Brain pericyte (primary cell): ENCODE measurements at regions not wholly inside any gene's neighbourhood (a gene's known extent, or its start where the extent isn't known, plus 50 kb on each side); places are given as distances from the start of the nearest gene placed in this dataset.
"Not testable (repeated sequence)": the region's sequence is repeated elsewhere in the genome, so short reads cannot be mapped to it uniquely, and the experiment has no call there.

ENCODE experiments used
- DNase-seq: peaks from one replicate; pipeline ENCODE4 v3.0.0-alpha.2; 2012; ENCODE audit warnings: low read depth, low spot score

DNA sequence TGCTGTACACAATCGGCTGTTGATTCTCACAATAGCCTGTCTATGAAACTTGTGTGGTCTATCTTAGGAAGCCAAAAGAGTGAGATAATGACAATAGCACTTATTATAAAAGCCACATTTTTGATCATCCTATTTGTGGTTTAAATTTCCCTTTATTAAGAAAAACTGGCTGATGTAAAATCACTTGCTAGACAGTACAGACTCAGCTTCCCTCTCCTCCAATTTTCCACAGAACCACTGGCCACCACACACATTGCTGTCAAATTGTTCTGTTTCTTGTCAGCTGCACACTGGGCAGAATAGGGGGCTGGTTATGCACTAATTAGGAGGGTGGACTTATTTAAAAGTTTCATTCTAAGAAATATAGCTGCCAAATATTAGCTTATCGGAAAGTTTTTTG lies 425.9 kb downstream of the EPHA3 start:
- DNase-seq: no peak

GRCh38 chr3:89554587-89554986 lies 447.2 kb downstream of the EPHA3 start:
- DNase-seq: not testable (repeated sequence)

DNA sequence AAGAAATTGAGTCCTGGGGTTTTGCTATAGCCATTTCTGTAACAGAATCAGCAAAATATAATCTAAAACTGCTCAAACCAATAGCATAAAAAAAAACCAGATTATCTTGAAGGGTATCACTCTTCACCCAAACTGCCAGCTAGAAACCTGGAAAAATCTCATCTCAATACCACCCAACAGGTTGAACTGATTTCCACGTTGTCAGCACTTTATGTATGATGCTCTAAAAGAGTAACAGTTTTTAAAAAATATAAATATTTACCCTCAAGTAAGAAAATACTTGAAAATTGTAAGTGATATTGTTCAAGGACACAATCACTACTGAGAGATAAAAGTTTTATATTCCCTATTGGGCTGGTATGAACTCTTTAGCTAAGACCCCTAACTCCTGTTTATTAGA lies 451.3 kb downstream of the EPHA3 start:
- DNase-seq: no peak

DNA sequence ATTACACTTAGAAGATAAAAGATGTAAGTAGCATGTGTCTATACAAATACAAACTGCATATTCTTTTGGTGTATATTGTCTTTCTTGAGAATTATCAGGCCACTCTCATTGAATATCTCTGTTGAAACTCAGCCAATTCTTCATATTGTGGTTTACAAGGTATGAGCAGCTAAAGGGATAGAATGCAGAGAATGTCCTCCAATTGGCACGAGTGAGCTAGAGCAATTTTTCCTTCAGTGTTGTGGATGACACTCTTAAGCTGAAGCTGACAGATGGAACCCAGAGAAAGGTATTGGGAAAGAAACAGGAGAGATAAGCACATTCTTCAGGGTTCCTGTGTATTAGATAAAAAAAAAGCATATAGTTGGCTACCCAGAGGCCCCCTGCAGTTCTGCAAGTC lies 453.1 kb downstream of the EPHA3 start:
- no peak for DNase-seq

- DNase-seq: no peak
Measured at GRCh38 chr3:89562373-89562772, 455.0 kb downstream of the EPHA3 start.

- no peak for DNase-seq
Measured at GRCh38 chr3:89565098-89565497, 457.7 kb downstream of the EPHA3 start.

DNA sequence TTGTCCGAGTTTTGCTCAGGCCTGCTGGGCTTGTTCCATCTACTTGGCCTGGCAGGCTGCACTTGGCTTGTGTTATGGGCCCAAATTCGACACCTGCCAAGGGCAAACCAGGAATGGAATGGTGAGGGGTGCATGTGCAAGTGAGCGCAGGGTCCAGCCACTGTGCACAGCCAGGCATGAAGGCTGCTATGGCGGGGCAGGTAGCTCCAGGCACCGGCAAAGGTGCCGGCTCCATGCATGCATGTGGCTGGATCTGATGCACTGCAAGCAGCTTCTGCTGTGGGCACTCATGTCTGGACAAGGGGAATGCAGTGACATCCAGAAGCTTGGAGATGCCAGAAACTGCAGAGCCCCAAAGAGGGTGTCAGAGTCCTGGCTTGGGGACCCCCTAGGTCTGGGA lies 463.0 kb downstream of the EPHA3 start:
- no peak for DNase-seq

DNA sequence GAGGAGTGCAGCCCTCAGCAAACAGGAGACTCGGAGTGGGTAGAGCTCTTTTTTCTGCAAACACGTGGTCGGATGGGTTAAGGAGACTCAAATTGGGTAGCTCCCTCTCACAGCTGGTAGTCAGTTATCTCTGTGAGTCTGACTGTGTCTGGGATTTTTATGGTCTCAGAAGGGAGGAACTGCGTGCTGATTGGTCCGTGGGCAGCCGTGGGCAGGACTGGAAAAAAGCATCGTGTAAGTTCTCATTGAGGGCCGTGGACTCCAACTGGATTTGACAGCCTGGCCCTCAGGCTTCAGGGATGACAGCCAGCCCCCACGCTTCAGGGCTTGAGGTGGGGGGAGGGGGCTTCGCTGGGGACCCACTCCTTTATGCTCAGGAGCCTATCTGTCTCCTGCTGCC lies 463.9 kb downstream of the EPHA3 start:
- no peak for DNase-seq

DNA sequence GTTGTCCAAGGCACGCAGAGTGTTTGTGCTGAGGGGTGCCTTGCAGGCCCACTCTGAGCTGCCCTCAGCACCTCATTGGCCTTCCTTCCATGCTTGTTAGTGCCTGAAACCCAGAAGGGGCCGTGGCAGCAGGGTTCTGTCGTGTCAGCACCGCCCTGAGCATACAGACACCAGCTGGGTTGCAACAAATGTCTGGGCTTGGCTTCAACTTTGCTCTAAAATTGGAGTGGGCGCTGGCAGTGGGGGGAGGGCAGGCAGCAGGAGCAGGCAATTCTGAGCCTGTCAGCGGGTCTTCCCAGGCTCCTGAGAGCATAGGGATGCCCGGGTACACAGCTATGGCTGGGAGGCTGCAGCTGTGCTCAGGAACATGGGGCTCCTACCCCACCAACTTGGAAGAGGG lies 464.3 kb downstream of the EPHA3 start:
- DNase-seq: no peak

GRCh38 chr3:89572261-89572660 lies 464.8 kb downstream of the EPHA3 start:
- no peak for DNase-seq

DNA sequence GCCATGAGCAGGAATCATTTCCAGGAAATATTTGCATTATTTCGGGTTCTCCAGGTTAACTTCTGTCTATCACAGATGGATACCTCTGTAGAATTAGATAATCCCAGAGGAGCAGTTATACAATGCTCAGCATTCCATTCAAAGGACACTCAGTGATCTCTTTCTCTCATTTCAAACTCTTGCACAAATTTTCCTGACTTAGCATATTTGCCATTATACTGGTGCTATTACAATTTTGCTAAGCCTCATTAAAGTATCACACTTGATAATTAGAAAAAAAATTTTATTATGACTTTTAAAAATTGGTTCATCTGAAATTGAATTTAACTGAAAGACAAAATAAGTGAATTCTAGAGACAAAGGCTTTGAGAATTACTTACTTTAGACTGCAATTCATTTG lies 469.0 kb downstream of the EPHA3 start:
- DNase-seq: no peak

- no peak for DNase-seq
Measured at GRCh38 chr3:89577637-89578530, 470.5 kb downstream of the EPHA3 start.

DNA sequence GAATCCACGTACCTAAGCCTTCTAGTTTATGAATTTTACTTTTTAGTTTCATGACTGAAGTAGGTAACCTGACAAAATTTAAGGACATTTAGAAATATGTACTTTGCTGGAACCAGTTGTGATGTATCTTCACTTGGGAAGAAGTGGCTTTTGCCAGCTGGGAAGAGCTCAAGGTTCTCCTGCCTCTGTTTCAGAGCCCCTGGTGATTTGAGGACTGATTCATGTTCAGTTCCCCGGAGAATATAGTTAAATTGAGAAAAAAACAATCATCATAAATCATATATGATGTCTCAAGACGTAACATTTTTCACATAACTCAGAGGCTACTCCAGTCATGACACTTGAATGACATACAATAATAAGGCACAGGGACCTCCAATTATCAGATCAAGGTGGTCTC lies 473.4 kb downstream of the EPHA3 start:
- DNase-seq: no peak

GRCh38 chr3:89584398-89584797 lies 477.0 kb downstream of the EPHA3 start:
- DNase-seq: no peak

- no peak for DNase-seq
Measured at GRCh38 chr3:89586256-89586655, 478.8 kb downstream of the EPHA3 start.

DNA sequence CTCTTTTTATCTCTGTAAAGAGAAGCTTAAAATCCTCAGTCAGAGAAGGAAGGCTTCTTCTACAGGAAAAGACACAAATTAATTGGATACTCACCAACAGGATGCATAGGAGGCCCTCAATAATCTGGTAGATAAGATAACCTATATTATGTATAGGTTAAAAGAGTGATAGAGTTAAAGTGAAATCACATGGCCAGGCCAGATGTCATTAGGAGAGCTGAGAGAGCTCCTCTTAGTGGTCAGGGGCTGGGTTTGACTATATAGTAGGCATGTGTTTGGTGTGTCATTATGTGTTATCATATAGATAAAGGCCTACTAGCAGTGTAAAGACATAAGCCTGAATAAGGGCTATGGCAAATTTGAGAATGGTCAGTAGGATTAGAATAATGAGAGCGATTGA lies 479.3 kb downstream of the EPHA3 start:
- DNase-seq: no peak

DNA sequence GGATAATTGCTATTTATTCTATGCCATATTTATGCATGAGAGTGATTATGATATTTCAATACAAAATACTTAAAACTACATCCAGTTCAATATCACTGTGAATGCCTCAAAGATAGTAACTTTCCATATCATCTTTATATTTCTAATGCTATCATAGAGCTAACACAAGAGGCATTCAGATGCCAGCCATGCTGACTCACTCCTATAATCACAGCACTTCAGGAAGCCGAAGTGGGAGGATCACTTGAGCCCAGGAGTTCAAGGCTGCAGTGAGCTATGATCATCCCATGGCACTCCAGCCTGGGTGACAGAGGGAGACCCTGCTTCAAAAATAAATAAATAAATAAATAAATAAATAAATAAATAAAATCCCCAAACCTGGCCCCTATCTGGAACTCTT lies 498.7 kb downstream of the EPHA3 start:
- DNase-seq: no peak

- DNase-seq: no peak
Measured at GRCh38 chr3:89612027-89612426, 504.6 kb downstream of the EPHA3 start.

DNA sequence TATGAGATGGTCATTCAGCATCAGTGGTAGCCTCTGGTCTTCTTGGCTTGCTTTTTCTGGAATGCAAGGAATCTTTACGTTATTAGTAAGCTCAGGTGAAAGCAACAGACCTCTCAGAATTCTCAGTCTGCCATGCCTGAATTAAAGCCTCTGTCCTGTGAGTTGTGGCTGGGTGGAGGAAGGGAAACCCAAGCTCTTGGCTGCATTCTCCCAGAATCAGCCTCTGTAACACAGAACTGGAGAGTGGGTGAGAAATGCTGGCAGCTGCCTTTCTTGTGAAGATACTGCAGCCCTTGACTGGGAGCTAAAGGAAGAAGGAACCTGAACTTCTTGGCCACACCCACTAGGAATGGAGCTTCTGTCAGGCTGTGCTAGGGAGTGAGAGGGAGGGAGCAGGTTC lies 505.8 kb downstream of the EPHA3 start:
- no peak for DNase-seq

- DNase-seq: no peak
Measured at GRCh38 chr3:89617706-89618105, 510.3 kb downstream of the EPHA3 start.

DNA sequence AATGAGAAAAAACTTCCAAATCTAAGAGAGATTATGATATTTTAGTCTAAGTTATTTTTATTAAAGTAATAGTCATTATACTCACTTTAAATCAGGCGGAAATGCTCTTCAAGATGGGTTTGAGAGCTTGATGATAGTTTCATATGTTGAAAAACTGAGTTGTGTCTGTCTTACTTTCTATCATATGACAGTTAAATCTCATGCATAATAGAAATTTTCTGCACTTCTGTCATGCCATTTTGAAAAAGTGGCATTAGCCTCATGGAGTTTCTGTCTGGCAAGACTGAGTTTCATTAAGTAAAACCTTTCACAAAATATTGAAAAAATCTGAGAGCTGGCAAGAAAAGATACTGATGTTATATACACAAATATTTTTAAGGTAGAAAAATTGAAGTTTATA lies 511.8 kb downstream of the EPHA3 start:
- DNase-seq: no peak

- no peak for DNase-seq
Measured at GRCh38 chr3:89622063-89622700, 514.8 kb downstream of the EPHA3 start.

DNA sequence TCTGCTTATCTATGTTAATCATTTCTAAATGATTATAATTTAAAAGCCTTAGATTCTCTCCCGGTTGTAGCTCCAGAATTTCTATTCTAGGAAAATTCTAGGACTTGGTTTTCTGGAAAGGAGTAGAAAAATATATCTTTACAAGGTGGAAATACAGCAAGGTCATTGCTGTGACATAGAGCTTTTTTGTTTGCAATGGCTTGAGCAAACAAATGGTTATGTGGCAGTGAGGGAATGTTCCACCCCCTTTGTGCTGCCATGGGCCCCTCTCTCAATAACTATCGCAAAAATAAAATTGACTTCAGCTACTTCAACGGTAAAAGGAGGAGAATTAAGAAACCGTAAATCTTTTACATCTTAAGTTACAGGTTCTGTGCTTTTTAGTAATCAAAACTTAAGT lies 517.1 kb downstream of the EPHA3 start:
- DNase-seq: no peak
